Activated T-cell treated with anti-CD3 and anti-CD28 coated beads, Interleukin-2, amount 50 U/mL, for 72 hours (primary cell): ENCODE measurements at regions not wholly inside any gene's neighbourhood (a gene's known extent, or its start where the extent isn't known, plus 50 kb on each side); places are given as distances from the start of the nearest gene placed in this dataset.
"Not testable (repeated sequence)": the region's sequence is repeated elsewhere in the genome, so short reads cannot be mapped to it uniquely, and the experiment has no call there.

ENCODE experiments used
- ATAC-seq, 2 donors: fragments of 150-1000 bp; cut with Tn5 transposase; replicated peaks in 1 of 2; 2 replicates each; pipeline ENCODE4 v1.10.0; 2021; ENCODE audit warnings: moderate library complexity in 2 of 2, mild to moderate bottlenecking in 1 of 2
- DNase-seq, 2 donors: peaks; one replicate each; pipeline ENCODE4 v3.0.0; 2021 to 2022; ENCODE audit warnings: mixed read lengths in 1 of 2
- H3K27ac Mint-ChIP-seq: one replicate; pipeline ENCODE4 v1.8.0; 2022; ENCODE audit warnings: mild to moderate bottlenecking, moderate library complexity, mixed read lengths
- H3K27me3 Mint-ChIP-seq: one replicate; pipeline ENCODE4 v1.8.0; 2022; ENCODE audit warnings: low read depth, mixed read lengths
- H3K36me3 Mint-ChIP-seq, 2 donors: one replicate each; pipeline ENCODE4 v1.8.0; 2022; ENCODE audit warnings: mixed read lengths in 2 of 2, mild to moderate bottlenecking in 1 of 2; ENCODE audit not compliant: insufficient read depth in 2 of 2
- H3K4me1 Mint-ChIP-seq: one replicate; pipeline ENCODE4 v1.8.0; 2022; ENCODE audit warnings: low read depth, mixed read lengths
- H3K4me3 Mint-ChIP-seq, 2 donors: one replicate each; pipeline ENCODE4 v1.8.0; 2022; ENCODE audit warnings: mild to moderate bottlenecking in 2 of 2, mixed read lengths in 2 of 2, moderate library complexity in 2 of 2
- H3K9me3 Mint-ChIP-seq, 2 donors: one replicate each; pipeline ENCODE4 v1.8.0; 2022; ENCODE audit warnings: mixed read lengths in 2 of 2

- H3K27me3 Mint-ChIP-seq: peaks cover 19% of the 10 kb centered on the region
- ATAC-seq (no peak), DNase-seq (no peak)
- H3K9me3 Mint-ChIP-seq: no peaks in the 10 kb centered on the region
- no peaks in the 10 kb centered on the region for H3K36me3 Mint-ChIP-seq
- no peak overlapping the region for H3K27ac Mint-ChIP-seq
- H3K4me3 Mint-ChIP-seq: no peak overlapping the region
- no peaks in the 10 kb centered on the region for H3K4me1 Mint-ChIP-seq
Measured at GRCh38 chr7:96591900-96592676, 117.6 kb downstream of the SEM1 start.

DNA sequence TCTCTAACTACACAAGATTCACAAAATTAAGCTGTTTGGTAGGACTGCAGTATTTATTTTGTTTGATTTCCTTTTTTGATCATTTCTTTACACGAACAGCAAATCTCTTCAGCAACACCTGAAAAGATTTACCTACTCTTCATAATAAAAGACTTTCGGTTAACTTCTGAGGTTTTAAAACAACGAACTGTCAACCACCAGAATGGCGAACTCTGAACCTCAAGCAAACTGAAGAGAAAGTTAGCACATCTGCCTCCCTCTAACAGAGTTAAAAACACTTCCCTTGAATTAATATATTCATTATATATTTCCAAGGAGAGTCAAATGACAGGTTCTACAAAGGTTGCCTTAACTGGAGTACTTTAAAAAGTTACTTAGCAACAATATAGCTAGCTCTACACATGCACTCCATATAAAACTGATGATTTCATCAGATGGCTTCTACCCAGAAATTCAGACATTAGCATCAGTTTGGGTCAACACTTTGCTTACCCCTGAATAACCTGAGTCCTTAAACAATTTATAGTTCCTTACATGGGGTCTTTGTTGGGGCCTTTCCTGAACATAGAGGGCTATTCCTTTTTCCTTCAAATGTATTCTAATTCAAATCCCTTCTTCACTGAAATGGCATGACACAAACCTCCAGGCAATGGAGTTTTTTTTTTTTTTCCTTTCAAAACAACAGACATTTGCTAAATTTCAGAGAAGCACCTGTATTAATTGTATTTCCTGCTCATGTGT is 118.3 kb downstream of the SEM1 start:
- Mint-ChIP-seq H3K27ac (no peak overlapping the region), H3K4me1 (no peaks in the 10 kb centered on the region), H3K9me3 (no peaks in the 10 kb centered on the region), H3K27me3 (peaks cover 19% of the 10 kb centered on the region), H3K36me3 (no peaks in the 10 kb centered on the region), H3K4me3 (no peak overlapping the region)
- ATAC-seq (no peak), DNase-seq (no peak)

DNA sequence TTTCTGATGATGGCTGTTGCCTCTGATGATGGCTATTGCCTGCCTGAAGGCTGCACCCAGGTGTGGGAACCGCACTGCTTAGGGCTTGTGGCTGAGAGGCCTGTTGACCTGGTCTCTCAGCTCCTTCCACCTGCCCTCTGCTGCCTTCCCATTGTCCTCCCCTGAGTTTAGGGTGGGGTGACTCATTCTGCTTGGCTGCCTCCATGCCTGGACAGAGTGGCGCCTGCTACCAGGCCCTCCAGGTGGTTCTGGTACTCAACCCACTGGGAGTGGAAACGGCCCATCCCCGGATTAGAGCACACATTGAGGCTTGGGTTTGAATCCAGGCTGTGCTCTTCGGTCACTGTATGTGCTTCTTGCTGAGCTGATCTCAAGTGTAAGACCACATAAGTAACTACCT is 120.6 kb downstream of the SEM1 start:
- Mint-ChIP-seq H3K4me1 (no peaks in the 10 kb centered on the region), H3K27me3 (peaks cover 19% of the 10 kb centered on the region), H3K9me3 (peaks cover 1 to 2% of the 10 kb centered on the region in 2 donors), H3K36me3 (peaks cover 0 to 1% of the 10 kb centered on the region in 2 donors), H3K4me3 (no peak overlapping the region), H3K27ac (no peak overlapping the region)
- ATAC-seq (no peak), DNase-seq (no peak)

- Mint-ChIP-seq H3K4me1 (no peaks in the 10 kb centered on the region), H3K4me3 (no peak overlapping the region), H3K27ac (no peak overlapping the region), H3K9me3 (peaks cover 4% of the 10 kb centered on the region in 2 donors), H3K27me3 (no peaks in the 10 kb centered on the region), H3K36me3 (peaks cover 2% of the 10 kb centered on the region in 2 donors)
- DNase-seq (no peak), ATAC-seq (no peak)
Measured at GRCh38 chr7:96579119-96579518, 130.5 kb downstream of the SEM1 start.

DNA sequence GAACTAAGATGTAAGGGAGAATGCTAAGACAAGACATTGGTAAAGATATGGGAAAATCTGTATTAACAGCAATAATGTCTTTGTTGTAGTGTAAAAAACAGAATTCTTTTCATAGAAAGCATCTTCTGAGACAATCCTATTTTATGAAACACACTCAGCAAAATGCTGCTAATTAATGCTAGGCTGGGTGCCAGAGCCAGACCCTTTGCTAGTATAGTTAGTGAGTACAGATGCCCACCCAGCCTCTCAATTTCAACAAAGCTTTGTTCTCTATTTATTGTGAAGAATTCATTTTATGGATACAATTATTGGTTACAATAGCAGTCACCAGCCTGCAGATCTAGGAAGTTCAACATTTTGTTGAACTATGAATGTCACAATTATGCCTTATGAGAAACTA is 131.0 kb downstream of the SEM1 start:
- DNase-seq (no peak), ATAC-seq (no peak)
- Mint-ChIP-seq H3K9me3 (peaks cover 4% of the 10 kb centered on the region in 2 donors), H3K4me3 (no peak overlapping the region), H3K36me3 (peaks cover 2% of the 10 kb centered on the region in 2 donors), H3K27ac (no peak overlapping the region), H3K4me1 (no peaks in the 10 kb centered on the region), H3K27me3 (no peaks in the 10 kb centered on the region)

DNA sequence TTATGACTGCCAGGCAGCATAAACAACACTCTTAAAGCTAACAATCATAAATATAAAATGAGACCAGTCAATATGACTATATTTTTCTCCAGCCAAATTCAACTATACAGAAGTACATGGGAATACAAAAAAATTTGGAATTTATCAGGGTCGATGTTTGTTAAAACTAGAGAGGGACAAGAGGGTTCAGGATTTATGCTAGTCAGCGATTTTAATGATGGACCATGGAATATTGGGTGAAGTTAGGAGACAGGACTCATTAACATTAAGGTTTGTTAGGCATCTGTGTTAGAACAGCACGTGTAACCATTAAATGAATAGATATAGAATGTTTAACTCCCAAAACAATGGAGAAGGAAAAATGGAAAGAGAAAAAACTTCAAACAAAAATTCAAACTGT is 146.2 kb downstream of the SEM1 start:
- Mint-ChIP-seq H3K27ac (no peak overlapping the region), H3K9me3 (peaks cover 0 to under 1% of the 10 kb centered on the region in 2 donors), H3K4me3 (no peak overlapping the region), H3K27me3 (peaks cover 13% of the 10 kb centered on the region), H3K36me3 (no peaks in the 10 kb centered on the region), H3K4me1 (no peaks in the 10 kb centered on the region)
- ATAC-seq: no peak
- no peak for DNase-seq

DNA sequence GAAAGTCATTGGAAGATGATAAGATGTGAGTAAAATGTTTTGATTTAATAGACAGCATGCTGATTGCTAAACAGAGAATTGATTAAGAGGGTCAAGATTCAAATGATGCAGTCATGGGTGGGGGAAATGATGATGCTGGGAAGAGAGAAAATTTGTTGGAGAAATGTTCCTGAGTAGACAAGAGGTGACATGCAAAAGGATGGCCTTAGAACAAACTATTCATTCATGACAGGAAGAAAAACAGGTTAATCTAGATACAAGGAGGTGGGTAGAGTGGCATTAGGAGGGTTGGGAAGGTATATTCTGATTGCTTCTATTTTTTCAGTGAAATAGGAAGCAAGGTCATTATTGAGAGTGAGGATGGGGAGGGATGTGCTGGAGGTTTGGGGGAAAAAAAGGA is 146.7 kb downstream of the SEM1 start:
- Mint-ChIP-seq H3K27ac (no peak overlapping the region), H3K36me3 (no peaks in the 10 kb centered on the region), H3K9me3 (peaks cover 0 to 4% of the 10 kb centered on the region in 2 donors)

DNA sequence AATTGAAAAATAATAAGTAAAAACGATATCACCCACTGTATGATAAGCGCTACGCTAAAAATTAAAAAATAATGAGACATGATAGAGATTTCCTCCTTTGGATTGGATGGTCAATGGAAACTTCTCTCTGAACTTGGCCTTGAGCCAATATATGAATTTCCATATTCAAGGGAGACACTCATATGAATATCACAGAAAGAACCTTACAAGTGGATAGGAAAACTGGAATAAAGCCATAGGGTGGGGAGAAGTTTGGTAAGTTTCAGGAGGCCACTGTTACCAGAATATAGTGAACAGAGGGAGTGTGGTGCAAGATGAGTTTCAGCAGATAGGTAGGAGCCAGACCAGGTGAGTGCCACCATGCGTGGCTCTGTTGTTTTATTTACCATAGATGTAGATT is 147.2 kb downstream of the SEM1 start:
- Mint-ChIP-seq H3K27ac (no peak overlapping the region), H3K27me3 (peaks cover 13% of the 10 kb centered on the region), H3K4me3 (no peak overlapping the region), H3K36me3 (no peaks in the 10 kb centered on the region), H3K4me1 (no peaks in the 10 kb centered on the region), H3K9me3 (peaks cover 0 to 4% of the 10 kb centered on the region in 2 donors)
- DNase-seq (no peak), ATAC-seq (no peak)

More for the DNA sequence above, 146.7 kb downstream of the SEM1 start:
- no peak overlapping the region for H3K4me3 Mint-ChIP-seq
- H3K27me3 Mint-ChIP-seq: peaks cover 13% of the 10 kb centered on the region
- DNase-seq: no peak
- no peaks in the 10 kb centered on the region for H3K4me1 Mint-ChIP-seq
- ATAC-seq: no peak

DNA sequence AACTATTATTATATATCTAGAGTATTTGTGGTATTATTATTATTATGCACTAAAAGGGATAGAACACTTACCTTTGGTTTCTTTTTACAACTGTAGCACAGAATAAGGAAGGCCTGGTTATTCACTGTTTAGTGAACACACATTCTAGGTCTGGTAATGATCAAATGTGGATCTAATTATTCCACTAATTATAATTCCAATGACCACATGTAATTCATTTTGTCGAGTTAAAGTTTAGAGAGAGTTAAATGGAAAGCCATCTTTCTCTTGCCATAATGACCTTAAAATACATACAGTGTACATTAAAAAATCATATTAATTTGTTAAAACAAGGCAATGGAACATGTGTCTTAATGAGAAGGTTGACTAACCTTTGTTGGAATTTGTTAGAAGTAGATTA is 147.8 kb downstream of the SEM1 start:
- Mint-ChIP-seq H3K36me3 (no peaks in the 10 kb centered on the region), H3K4me1 (no peaks in the 10 kb centered on the region), H3K4me3 (no peak overlapping the region), H3K27me3 (peaks cover 13% of the 10 kb centered on the region), H3K27ac (no peak overlapping the region), H3K9me3 (peaks cover 0 to 4% of the 10 kb centered on the region in 2 donors)
- no peak for ATAC-seq
- no peak for DNase-seq

GRCh38 chr7:96558530-96558929 is 151.1 kb downstream of the SEM1 start:
- DNase-seq (no peak), ATAC-seq (no peak)
- H3K27me3 Mint-ChIP-seq: peaks cover 13% of the 10 kb centered on the region
- H3K36me3 Mint-ChIP-seq: no peaks in the 10 kb centered on the region
- no peak overlapping the region for H3K4me3 Mint-ChIP-seq
- no peak overlapping the region for H3K27ac Mint-ChIP-seq
- no peaks in the 10 kb centered on the region for H3K4me1 Mint-ChIP-seq
- H3K9me3 Mint-ChIP-seq: peaks cover 0 to 4% of the 10 kb centered on the region in 2 donors

- Mint-ChIP-seq H3K9me3 (peaks cover 0 to 4% of the 10 kb centered on the region in 2 donors), H3K4me1 (no peaks in the 10 kb centered on the region), H3K36me3 (no peaks in the 10 kb centered on the region), H3K27ac (no peak overlapping the region), H3K27me3 (peaks cover 10% of the 10 kb centered on the region), H3K4me3 (no peak overlapping the region)
- no peak for DNase-seq
- ATAC-seq: no peak
Measured at GRCh38 chr7:96558093-96558492, 151.6 kb downstream of the SEM1 start.

DNA sequence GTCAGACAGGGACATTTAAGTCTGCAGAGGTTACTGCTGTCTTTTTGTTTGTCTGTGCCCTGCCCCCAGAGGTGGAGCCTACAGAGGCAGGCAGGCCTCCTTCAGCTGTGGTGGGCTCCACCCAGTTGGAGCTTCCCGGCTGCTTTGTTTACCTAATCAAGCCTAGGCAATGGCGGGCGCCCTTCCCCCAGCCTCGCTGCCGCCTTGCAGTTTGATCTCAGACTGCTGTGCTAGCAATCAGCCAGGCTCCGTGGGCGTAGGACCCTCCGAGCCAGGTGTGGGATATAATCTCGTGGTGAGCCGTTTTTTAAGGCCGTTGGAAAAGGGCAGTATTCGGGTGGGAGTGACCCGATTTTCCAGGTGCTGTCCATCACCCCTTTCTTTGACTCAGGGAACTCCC is 152.0 kb downstream of the SEM1 start:
- not testable (repeated sequence) for ATAC-seq, H3K4me3 Mint-ChIP-seq, H3K4me1 Mint-ChIP-seq, H3K9me3 Mint-ChIP-seq, H3K27ac Mint-ChIP-seq, DNase-seq, H3K27me3 Mint-ChIP-seq, H3K36me3 Mint-ChIP-seq

DNA sequence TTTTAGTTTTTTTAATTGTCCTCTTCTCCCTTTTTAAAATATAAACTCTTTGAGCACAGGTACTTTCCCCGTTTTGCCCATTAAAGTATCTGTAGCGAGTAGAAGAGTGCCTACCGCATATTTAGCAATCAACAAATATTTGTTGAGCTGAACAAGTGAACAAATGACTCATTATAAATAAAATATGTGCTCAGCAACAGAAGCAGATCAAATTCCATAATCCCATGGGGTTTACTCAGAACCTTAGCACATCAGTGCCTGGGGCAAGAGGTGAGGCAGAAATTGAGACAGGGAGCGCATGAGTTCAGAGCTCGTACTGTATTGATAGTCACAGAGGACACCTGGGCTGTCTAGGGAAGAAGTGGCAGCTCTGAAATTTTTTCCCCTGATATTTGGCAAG is 161.0 kb downstream of the SEM1 start:
- ATAC-seq (no peak), DNase-seq (no peak)
- Mint-ChIP-seq H3K27ac (no peak overlapping the region), H3K4me1 (no peaks in the 10 kb centered on the region), H3K27me3 (peaks cover 10% of the 10 kb centered on the region), H3K4me3 (no peak overlapping the region), H3K36me3 (no peaks in the 10 kb centered on the region), H3K9me3 (peaks cover 2 to 3% of the 10 kb centered on the region in 2 donors)
